ENCODE measurements at regions not wholly inside any gene's neighbourhood (a gene's known extent, or its start where the extent isn't known, plus 50 kb on each side); places are given as distances from the start of the nearest gene placed in this dataset.
"Not testable (repeated sequence)": the region's sequence is repeated elsewhere in the genome, so short reads cannot be mapped to it uniquely, and the experiment has no call there.

GRCh38 chr18:39230086-39230803, 1664.6 kb upstream of the CELF4 start:
- H3K36me3 ChIP-seq (ENCODE audit: control insufficient read depth, insufficient read depth, low read length): no peaks in the 10 kb centered on the region
- DNase-seq (ENCODE audit: low read depth in 4 of 6, low spot score in 6 of 6): no peak
- H3K27ac ChIP-seq (ENCODE audit: low read depth, low read length): no peak overlapping the region
- 60% methylated on average over 2 of the region's 5 CpGs for WGBS (ENCODE audit: insufficient coverage)
- no peaks in the 10 kb centered on the region for H3K4me1 ChIP-seq (ENCODE audit: control insufficient read depth, insufficient read depth, low read length)
- no peak overlapping the region for H3K4me3 ChIP-seq (ENCODE audit: low read depth, low read length)
- H3K9me3 ChIP-seq (ENCODE audit: control insufficient read depth, insufficient read depth, low read length): no peaks in the 10 kb centered on the region
- no peaks in the 10 kb centered on the region for H3K27me3 ChIP-seq (ENCODE audit: control insufficient read depth, insufficient read depth, low read length)

GRCh38 chr18:39227769-39228168, 1662.2 kb upstream of the CELF4 start:
- 100% methylated on average over 2 of the region's 2 CpGs for WGBS (ENCODE audit: insufficient coverage)
- not testable (repeated sequence) for H3K4me3 ChIP-seq (ENCODE audit: low read depth, low read length); H3K27me3 ChIP-seq (ENCODE audit: control insufficient read depth, insufficient read depth, low read length); H3K27ac ChIP-seq (ENCODE audit: low read depth, low read length); H3K36me3 ChIP-seq (ENCODE audit: control insufficient read depth, insufficient read depth, low read length); DNase-seq (ENCODE audit: low read depth in 4 of 6, low spot score in 6 of 6); H3K4me1 ChIP-seq (ENCODE audit: control insufficient read depth, insufficient read depth, low read length); H3K9me3 ChIP-seq (ENCODE audit: control insufficient read depth, insufficient read depth, low read length)

- Histone ChIP-seq H3K36me3 (ENCODE audit: control insufficient read depth, insufficient read depth, low read length) (no peaks in the 10 kb centered on the region), H3K9me3 (ENCODE audit: control insufficient read depth, insufficient read depth, low read length) (no peaks in the 10 kb centered on the region), H3K27ac (ENCODE audit: low read depth, low read length) (no peak overlapping the region), H3K4me1 (ENCODE audit: control insufficient read depth, insufficient read depth, low read length) (no peaks in the 10 kb centered on the region), H3K4me3 (ENCODE audit: low read depth, low read length) (no peak overlapping the region), H3K27me3 (ENCODE audit: control insufficient read depth, insufficient read depth, low read length) (no peaks in the 10 kb centered on the region)
- no peak for DNase-seq (ENCODE audit: low read depth in 4 of 6, low spot score in 6 of 6)
- no CpG with 5 or more reads among the region's 1 CpG for WGBS (ENCODE audit: insufficient coverage)
Observed at GRCh38 chr18:39225373-39225772, 1659.8 kb upstream of the CELF4 start.

GRCh38 chr18:39223283-39223682, 1657.7 kb upstream of the CELF4 start:
- Histone ChIP-seq H3K27me3 (ENCODE audit: control insufficient read depth, insufficient read depth, low read length) (no peaks in the 10 kb centered on the region), H3K36me3 (ENCODE audit: control insufficient read depth, insufficient read depth, low read length) (no peaks in the 10 kb centered on the region), H3K4me3 (ENCODE audit: low read depth, low read length) (no peak overlapping the region), H3K9me3 (ENCODE audit: control insufficient read depth, insufficient read depth, low read length) (no peaks in the 10 kb centered on the region), H3K4me1 (ENCODE audit: control insufficient read depth, insufficient read depth, low read length) (no peaks in the 10 kb centered on the region), H3K27ac (ENCODE audit: low read depth, low read length) (no peak overlapping the region)
- no peak for DNase-seq (ENCODE audit: low read depth in 4 of 6, low spot score in 6 of 6)
- WGBS (ENCODE audit: insufficient coverage): no CpG with 5 or more reads among the region's 1 CpG

- DNase-seq (ENCODE audit: low read depth in 4 of 6, low spot score in 6 of 6): no peak
- H3K9me3 ChIP-seq (ENCODE audit: control insufficient read depth, insufficient read depth, low read length): no peaks in the 10 kb centered on the region
- H3K4me3 ChIP-seq (ENCODE audit: low read depth, low read length): no peak overlapping the region
Observed at GRCh38 chr18:39215920-39216319, 1650.3 kb upstream of the CELF4 start.

GRCh38 chr18:39211461-39211860, 1645.9 kb upstream of the CELF4 start:
- H3K27me3 ChIP-seq (ENCODE audit: control insufficient read depth, insufficient read depth, low read length): no peaks in the 10 kb centered on the region
- H3K9me3 ChIP-seq (ENCODE audit: control insufficient read depth, insufficient read depth, low read length): no peaks in the 10 kb centered on the region
- H3K4me1 ChIP-seq (ENCODE audit: control insufficient read depth, insufficient read depth, low read length): no peaks in the 10 kb centered on the region
- no peaks in the 10 kb centered on the region for H3K36me3 ChIP-seq (ENCODE audit: control insufficient read depth, insufficient read depth, low read length)
- H3K4me3 ChIP-seq (ENCODE audit: low read depth, low read length): no peak overlapping the region
- H3K27ac ChIP-seq (ENCODE audit: low read depth, low read length): no peak overlapping the region
- no CpG with 5 or more reads among the region's 1 CpG for WGBS (ENCODE audit: insufficient coverage)
- no peak for DNase-seq (ENCODE audit: low read depth in 4 of 6, low spot score in 6 of 6)

More at GRCh38 chr18:39215920-39216319, 1650.3 kb upstream of the CELF4 start:
- H3K36me3 ChIP-seq (ENCODE audit: control insufficient read depth, insufficient read depth, low read length): no peaks in the 10 kb centered on the region
- H3K4me1 ChIP-seq (ENCODE audit: control insufficient read depth, insufficient read depth, low read length): no peaks in the 10 kb centered on the region
- H3K27ac ChIP-seq (ENCODE audit: low read depth, low read length): no peak overlapping the region
- no CpG with 5 or more reads among the region's 2 CpGs for whole genome bisulfite sequencing (ENCODE audit: insufficient coverage)
- H3K27me3 ChIP-seq (ENCODE audit: control insufficient read depth, insufficient read depth, low read length): no peaks in the 10 kb centered on the region

- no peak for DNase-seq (ENCODE audit: low read depth in 4 of 6, low spot score in 6 of 6)
- Histone ChIP-seq H3K9me3 (ENCODE audit: control insufficient read depth, insufficient read depth, low read length) (no peaks in the 10 kb centered on the region), H3K4me1 (ENCODE audit: control insufficient read depth, insufficient read depth, low read length) (no peaks in the 10 kb centered on the region), H3K36me3 (ENCODE audit: control insufficient read depth, insufficient read depth, low read length) (no peaks in the 10 kb centered on the region), H3K27ac (ENCODE audit: low read depth, low read length) (no peak overlapping the region), H3K27me3 (ENCODE audit: control insufficient read depth, insufficient read depth, low read length) (no peaks in the 10 kb centered on the region), H3K4me3 (ENCODE audit: low read depth, low read length) (no peak overlapping the region)
- WGBS (ENCODE audit: insufficient coverage): 100% methylated on average over 2 of the region's 2 CpGs
Observed at GRCh38 chr18:39209173-39209572, 1643.6 kb upstream of the CELF4 start.

- no peak overlapping the region for H3K4me3 ChIP-seq (ENCODE audit: low read depth, low read length)
- 95% methylated on average over 2 of the region's 2 CpGs for WGBS (ENCODE audit: insufficient coverage)
- no peaks in the 10 kb centered on the region for H3K4me1 ChIP-seq (ENCODE audit: control insufficient read depth, insufficient read depth, low read length)
- H3K27ac ChIP-seq (ENCODE audit: low read depth, low read length): no peak overlapping the region
- no peaks in the 10 kb centered on the region for H3K9me3 ChIP-seq (ENCODE audit: control insufficient read depth, insufficient read depth, low read length)
- no peaks in the 10 kb centered on the region for H3K36me3 ChIP-seq (ENCODE audit: control insufficient read depth, insufficient read depth, low read length)
- DNase-seq (ENCODE audit: low read depth in 4 of 6, low spot score in 6 of 6): no peak
- H3K27me3 ChIP-seq (ENCODE audit: control insufficient read depth, insufficient read depth, low read length): no peaks in the 10 kb centered on the region
Observed at GRCh38 chr18:39208729-39209128, 1643.1 kb upstream of the CELF4 start.

- no peak overlapping the region for H3K4me3 ChIP-seq (ENCODE audit: low read depth, low read length)
- no peaks in the 10 kb centered on the region for H3K36me3 ChIP-seq (ENCODE audit: control insufficient read depth, insufficient read depth, low read length)
- H3K27ac ChIP-seq (ENCODE audit: low read depth, low read length): no peak overlapping the region
- no peaks in the 10 kb centered on the region for H3K4me1 ChIP-seq (ENCODE audit: control insufficient read depth, insufficient read depth, low read length)
- H3K9me3 ChIP-seq (ENCODE audit: control insufficient read depth, insufficient read depth, low read length): no peaks in the 10 kb centered on the region
- WGBS (ENCODE audit: insufficient coverage): 80% methylated on average over 1 of the region's 2 CpGs
- H3K27me3 ChIP-seq (ENCODE audit: control insufficient read depth, insufficient read depth, low read length): no peaks in the 10 kb centered on the region
- peak in 1 of 6 donors; percentile 13 for DNase-seq (ENCODE audit: low read depth in 4 of 6, low spot score in 6 of 6)
Observed at GRCh38 chr18:39208190-39208589, 1642.6 kb upstream of the CELF4 start.

GRCh38 chr18:39206398-39207103, 1641.0 kb upstream of the CELF4 start:
- not testable (repeated sequence) for DNase-seq (ENCODE audit: low read depth in 4 of 6, low spot score in 6 of 6); H3K36me3 ChIP-seq (ENCODE audit: control insufficient read depth, insufficient read depth, low read length); H3K27ac ChIP-seq (ENCODE audit: low read depth, low read length); H3K4me1 ChIP-seq (ENCODE audit: control insufficient read depth, insufficient read depth, low read length); H3K9me3 ChIP-seq (ENCODE audit: control insufficient read depth, insufficient read depth, low read length); H3K27me3 ChIP-seq (ENCODE audit: control insufficient read depth, insufficient read depth, low read length); H3K4me3 ChIP-seq (ENCODE audit: low read depth, low read length)
- 100% methylated on average over 1 of the region's 4 CpGs for WGBS (ENCODE audit: insufficient coverage)
